BJ (cell line): ENCODE measurements at regions not wholly inside any gene's neighbourhood (a gene's known extent, or its start where the extent isn't known, plus 50 kb on each side); places are given as distances from the start of the nearest gene placed in this dataset.

Experiments
- CTCF ChIA-PET: fragments of 350-600 bp; formaldehyde crosslinking; extraction: SDS; loops from one replicate; lab custom pipeline; 2021; ENCODE audit warnings: antibody characterized with exemption, inconsistent platforms; lab: Yijun Ruan, JAX
- POLR2A ChIA-PET: fragments of 300-600 bp; sonication (Branson Sonifier 250); formaldehyde crosslinking; extraction: SDS; loops from one replicate; lab custom pipeline; 2021; ENCODE audit warnings: antibody characterized with exemption; lab: Charles Lee
- DNase-seq: peaks from one replicate; pipeline ENCODE4 v3.0.0-alpha.2; 2011; ENCODE audit warnings: low read depth
- H3K27me3 ChIP-seq: 2 replicates; pipeline ENCODE4 v1.6.0; 2011; ENCODE audit warnings: low read length; ENCODE audit not compliant: control insufficient read depth, insufficient read depth
- H3K36me3 ChIP-seq: 2 replicates; pipeline ENCODE4 v1.5.1; 2011; ENCODE audit warnings: low read length; ENCODE audit not compliant: control insufficient read depth, insufficient read depth
- H3K4me3 ChIP-seq: 2 replicates; pipeline ENCODE4 v1.5.1; 2011; ENCODE audit warnings: low read depth, mild to moderate bottlenecking, control low read depth, low read length
- TF ChIP-seq, protein P1 (sequence below): IDR thresholded peaks from 2 replicates; pipeline ENCODE4 v1.5.1; 2011; ENCODE audit warnings: low read depth, mild to moderate bottlenecking, control low read depth, inconsistent platforms, low read length, moderate library complexity; ENCODE audit not compliant: insufficient read depth

DNA sequence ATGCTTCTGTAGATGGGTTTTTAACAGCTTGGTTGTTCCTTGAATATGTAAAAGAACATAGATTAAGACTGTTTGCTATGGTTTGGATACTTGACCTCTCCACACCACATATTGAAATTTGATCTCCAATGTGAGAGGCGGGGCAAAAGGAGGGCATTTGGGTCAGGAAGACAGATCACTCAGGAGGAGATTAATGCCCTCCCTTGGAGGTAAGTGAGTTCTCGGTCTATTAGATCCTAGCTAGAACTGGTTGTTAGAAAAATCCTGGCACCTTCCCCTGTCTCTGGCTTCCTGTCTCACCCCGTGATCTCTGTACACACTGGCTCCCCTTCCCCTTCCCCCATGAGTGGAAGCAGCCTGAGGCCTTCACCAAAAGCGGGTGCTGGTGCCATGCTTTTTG is 281.1 kb upstream of the ANKRD55 start:
- TF ChIP-seq, protein P1, sequence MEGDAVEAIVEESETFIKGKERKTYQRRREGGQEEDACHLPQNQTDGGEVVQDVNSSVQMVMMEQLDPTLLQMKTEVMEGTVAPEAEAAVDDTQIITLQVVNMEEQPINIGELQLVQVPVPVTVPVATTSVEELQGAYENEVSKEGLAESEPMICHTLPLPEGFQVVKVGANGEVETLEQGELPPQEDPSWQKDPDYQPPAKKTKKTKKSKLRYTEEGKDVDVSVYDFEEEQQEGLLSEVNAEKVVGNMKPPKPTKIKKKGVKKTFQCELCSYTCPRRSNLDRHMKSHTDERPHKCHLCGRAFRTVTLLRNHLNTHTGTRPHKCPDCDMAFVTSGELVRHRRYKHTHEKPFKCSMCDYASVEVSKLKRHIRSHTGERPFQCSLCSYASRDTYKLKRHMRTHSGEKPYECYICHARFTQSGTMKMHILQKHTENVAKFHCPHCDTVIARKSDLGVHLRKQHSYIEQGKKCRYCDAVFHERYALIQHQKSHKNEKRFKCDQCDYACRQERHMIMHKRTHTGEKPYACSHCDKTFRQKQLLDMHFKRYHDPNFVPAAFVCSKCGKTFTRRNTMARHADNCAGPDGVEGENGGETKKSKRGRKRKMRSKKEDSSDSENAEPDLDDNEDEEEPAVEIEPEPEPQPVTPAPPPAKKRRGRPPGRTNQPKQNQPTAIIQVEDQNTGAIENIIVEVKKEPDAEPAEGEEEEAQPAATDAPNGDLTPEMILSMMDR = no peak
- peaks cover 3% of the 10 kb centered on the region; the same call in 1 of the 2 replicates for H3K27me3 ChIP-seq
- H3K36me3 ChIP-seq = no peaks in the 10 kb centered on the region
- no peak overlapping the region for H3K4me3 ChIP-seq
- POLR2A ChIA-PET = no interaction called here
- CTCF ChIA-PET = no interaction called here
- no peak for DNase-seq

DNA sequence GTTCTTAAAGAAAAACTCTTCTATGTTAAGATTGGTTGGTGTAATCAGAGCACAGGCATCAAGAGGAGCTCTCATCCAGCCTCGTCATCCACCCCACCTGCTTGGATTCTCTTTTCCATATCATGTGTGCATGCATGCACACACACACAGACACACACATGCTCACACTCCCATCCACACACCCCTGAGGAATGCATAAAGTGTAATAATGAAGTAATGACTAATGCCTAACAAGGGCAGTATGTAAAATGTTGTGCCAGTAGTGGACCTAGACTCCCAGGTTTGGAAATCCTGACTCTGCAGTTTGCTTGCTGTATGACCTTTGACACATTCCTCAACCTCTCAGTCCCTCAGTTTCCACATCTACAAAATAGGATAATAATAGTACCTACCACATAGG is 280.0 kb upstream of the ANKRD55 start:
- CTCF ChIA-PET = interaction anchor here (0.7 kb wide), 1 partner anchor 43 kb away, joined by 3 read pairs; no protein-coding TSS in a partner anchor
- no peak for DNase-seq
- TF ChIP-seq, protein P1 = no peak

DNA sequence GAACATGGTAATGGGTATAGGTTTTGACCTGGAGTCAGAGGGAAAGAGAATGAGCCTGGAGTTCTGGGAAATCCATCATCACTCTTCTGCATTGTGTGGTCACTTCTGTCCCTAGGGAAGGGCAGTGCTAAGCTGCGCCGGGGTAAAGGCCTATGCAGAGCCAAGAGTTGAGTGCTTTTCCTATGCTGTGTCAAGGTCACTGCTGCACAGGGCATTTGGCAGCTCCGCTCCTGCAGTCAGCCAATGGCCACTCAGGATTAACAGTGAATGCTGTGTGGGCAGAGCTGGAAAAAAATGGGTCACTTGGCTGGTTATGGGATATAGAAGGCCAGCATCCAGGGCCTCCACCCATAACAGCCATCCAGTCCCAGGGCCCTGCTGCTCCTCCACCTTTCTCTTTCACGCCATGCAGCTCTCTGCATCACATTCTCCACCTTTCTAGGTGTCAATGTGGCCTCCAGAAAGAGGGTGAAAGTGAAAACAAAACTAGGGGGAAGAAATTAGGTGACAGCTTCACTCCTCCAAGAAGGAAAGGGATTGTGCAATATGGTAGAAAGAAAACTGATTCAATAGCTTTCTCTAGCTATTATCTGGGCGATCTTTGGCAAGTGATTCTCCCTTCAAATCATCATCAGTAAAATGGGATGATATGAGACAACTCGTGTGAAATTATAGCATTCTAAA is 279.3 kb upstream of the ANKRD55 start:
- CTCF ChIA-PET = interaction anchor here (0.7 kb wide), 1 partner anchor 43 kb away, joined by 3 read pairs; no protein-coding TSS in a partner anchor
- H3K4me3 ChIP-seq = no peak overlapping the region
- H3K27me3 ChIP-seq = no peaks in the 10 kb centered on the region
- TF ChIP-seq, protein P1 = no peak
- no peaks in the 10 kb centered on the region for H3K36me3 ChIP-seq
- POLR2A ChIA-PET = no interaction called here
- DNase-seq = no peak

More for the DNA sequence above, 280.0 kb upstream of the ANKRD55 start:
- POLR2A ChIA-PET = no interaction called here
- Histone ChIP-seq H3K36me3 (no peaks in the 10 kb centered on the region), H3K4me3 (no peak overlapping the region), H3K27me3 (no peaks in the 10 kb centered on the region; the same call in 1 of the 2 replicates)

DNA sequence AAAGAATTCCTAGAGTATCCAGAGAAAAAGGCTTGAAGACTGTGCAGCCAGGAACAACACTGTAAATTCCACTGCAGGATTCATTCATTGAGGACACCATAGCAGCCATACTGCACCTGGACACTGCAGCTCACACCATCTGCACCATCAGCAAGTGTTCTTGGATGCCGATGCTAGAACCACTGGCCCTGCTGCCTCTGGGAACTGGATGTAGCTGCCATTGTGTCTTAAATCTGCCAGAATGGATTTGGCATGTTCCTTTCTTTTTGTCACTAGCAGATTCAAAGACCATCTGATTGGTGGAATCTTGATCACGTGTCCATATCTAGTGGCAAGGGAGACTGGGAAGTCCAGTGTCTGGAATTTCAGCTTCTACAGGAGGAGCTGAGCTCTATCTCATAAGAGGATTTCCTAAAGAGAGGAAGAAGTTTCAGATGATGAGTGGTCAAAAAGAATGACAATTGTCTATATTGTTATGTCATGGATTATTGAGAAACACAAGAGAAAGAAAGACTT is 278.3 kb upstream of the ANKRD55 start:
- POLR2A ChIA-PET = no interaction called here
- DNase-seq = no peak
- Histone ChIP-seq H3K27me3 (no peaks in the 10 kb centered on the region), H3K36me3 (no peaks in the 10 kb centered on the region), H3K4me3 (no peak overlapping the region)
- CTCF ChIA-PET = no interaction called here
- TF ChIP-seq, protein P1 = no peak

DNA sequence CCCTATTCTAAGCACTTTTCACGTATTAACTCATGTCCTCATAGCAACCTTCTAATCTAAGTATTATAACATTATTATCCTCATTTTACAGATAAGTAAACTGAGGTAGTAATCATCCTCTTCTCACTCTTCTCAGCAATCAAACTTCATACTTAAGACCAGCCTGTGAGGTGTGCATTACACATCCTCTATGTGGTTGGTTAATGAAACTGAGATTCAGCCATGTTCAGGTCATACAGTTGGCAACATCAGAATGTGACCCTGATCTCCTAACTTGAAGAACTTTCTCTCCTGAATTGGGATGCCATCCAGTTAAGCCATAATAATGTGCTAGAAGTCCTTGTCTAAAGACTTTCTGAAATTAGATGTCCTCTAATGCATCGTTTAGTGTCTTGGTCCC is 275.1 kb upstream of the ANKRD55 start:
- 0 out of 2 replicates have a peak, but pooled peaks cover 2% of the 10 kb centered on the region for H3K27me3 ChIP-seq

More for the DNA sequence above, 275.1 kb upstream of the ANKRD55 start:
- H3K36me3 ChIP-seq = no peaks in the 10 kb centered on the region
- TF ChIP-seq, protein P1 = no peak
- POLR2A ChIA-PET = no interaction called here
- H3K4me3 ChIP-seq = no peak overlapping the region
- CTCF ChIA-PET = no interaction called here
- no peak for DNase-seq
